Hepatocyte (in vitro differentiated cells): ENCODE measurements at regions not wholly inside any gene's neighbourhood (a gene's known extent, or its start where the extent isn't known, plus 50 kb on each side); places are given as distances from the start of the nearest gene placed in this dataset.

Source experiments
- EZH2 ChIP-seq: fragments of 200-600 bp; sonication (generic); IDR thresholded peaks from 2 replicates; pipeline ENCODE4 v1.6.1; 2016; ENCODE audit warnings: antibody characterized with exemption, mild to moderate bottlenecking, borderline replicate concordance
- TF ChIP-seq, protein P1 (sequence below): fragments of 200-600 bp; sonication (generic); IDR thresholded peaks from 2 replicates; pipeline ENCODE4 v1.5.1; 2016; ENCODE audit warnings: antibody characterized with exemption, mild to moderate bottlenecking; ENCODE audit not compliant: poor library complexity

GRCh38 chr1:201608635-201609395 is 69.9 kb downstream of the NAV1 start:
- TF ChIP-seq, protein P1, sequence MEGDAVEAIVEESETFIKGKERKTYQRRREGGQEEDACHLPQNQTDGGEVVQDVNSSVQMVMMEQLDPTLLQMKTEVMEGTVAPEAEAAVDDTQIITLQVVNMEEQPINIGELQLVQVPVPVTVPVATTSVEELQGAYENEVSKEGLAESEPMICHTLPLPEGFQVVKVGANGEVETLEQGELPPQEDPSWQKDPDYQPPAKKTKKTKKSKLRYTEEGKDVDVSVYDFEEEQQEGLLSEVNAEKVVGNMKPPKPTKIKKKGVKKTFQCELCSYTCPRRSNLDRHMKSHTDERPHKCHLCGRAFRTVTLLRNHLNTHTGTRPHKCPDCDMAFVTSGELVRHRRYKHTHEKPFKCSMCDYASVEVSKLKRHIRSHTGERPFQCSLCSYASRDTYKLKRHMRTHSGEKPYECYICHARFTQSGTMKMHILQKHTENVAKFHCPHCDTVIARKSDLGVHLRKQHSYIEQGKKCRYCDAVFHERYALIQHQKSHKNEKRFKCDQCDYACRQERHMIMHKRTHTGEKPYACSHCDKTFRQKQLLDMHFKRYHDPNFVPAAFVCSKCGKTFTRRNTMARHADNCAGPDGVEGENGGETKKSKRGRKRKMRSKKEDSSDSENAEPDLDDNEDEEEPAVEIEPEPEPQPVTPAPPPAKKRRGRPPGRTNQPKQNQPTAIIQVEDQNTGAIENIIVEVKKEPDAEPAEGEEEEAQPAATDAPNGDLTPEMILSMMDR: no peak
- TF ChIP-seq EZH2: no peak
